ENCODE measurements at regions not wholly inside any gene's neighbourhood (a gene's known extent, or its start where the extent isn't known, plus 50 kb on each side); places are given as distances from the start of the nearest gene placed in this dataset.

- no peak for DNase-seq (ENCODE audit: low read depth)
Measured at GRCh38 chr6:6836609-6837406, 248.3 kb downstream of the LY86 start.

DNA sequence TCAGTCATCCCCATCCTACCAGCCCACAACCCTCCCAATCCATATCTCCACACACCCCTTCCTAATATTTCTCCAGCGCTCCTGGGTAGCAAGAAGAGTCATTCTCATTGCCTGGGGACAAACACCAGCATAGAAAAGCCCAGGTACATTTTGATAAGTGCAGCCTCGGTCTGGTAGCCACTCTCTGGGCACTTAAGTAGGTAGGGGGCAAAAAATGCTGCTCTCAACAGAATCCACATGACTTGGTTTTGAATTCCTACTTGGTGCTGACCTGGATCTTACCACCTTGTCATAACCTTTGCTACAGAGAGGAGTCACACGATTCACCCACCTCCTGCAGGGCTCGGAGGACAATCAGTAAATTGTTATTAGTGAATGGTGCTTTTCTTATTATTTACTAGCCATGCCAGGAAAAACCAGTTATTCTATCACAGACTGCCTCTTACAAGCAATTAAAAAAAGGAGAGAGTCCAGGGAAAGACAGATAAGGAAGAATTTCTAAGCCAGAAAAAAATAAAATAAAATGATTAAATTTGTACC lies 249.1 kb downstream of the LY86 start:
- DNase-seq (ENCODE audit: low read depth): no peak

DNA sequence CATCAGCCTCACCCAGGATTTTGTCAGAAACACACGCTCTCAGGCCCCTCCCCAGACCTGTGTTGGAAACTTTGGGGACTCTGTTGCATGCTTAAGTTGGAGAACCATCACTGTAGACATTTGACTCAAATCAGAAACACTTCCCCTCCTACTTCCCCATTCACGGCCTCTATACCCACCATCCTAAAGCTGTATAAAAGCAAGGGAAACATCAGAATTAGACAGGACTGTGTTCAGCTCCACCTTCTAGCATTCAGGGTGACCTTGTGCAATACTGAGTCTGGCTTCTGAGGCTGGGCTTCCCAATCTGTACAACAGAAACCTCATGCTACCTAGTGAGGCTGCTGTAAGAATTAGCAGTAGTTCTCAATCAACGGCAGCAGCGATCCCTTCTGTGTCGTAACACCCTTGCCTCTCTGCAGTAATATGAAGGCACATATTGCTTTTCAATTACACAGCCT lies 252.3 kb downstream of the LY86 start:
- DNase-seq (ENCODE audit: low read depth): no peak

- DNase-seq (ENCODE audit: low read depth): no peak
Measured at GRCh38 chr6:6841571-6841970, 253.1 kb downstream of the LY86 start.

- DNase-seq (ENCODE audit: low read depth): no peak
Measured at GRCh38 chr6:6842291-6842690, 253.8 kb downstream of the LY86 start.

DNA sequence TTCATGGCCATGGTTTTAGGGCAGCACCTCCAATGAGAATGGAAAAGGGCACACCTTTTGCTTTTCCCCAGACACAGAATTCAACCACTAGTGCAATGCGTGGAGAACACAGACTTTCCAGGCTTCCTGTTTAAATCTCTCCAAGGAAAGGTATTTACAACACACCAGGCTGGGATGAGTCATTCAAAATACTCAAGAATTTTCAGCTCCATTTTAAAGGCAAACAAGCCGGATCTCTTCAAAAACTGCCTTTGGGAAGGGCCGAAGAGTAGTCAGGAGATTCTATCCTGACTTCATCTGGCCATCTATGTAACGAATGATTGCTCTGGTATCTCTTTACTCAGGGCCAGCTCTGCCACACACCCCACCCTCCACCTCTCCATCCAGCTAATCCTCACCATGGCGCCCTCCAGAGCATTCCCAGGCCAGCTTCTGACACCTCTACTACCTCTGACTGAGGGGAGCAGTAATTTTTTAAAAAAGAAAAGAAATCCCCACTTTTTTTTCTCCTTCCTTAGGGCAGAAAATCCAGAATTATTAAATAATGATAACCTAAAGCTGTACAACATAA lies 254.6 kb downstream of the LY86 start:
- peak; percentile 65 for DNase-seq (ENCODE audit: low read depth)

GRCh38 chr6:6843777-6844176 lies 255.3 kb downstream of the LY86 start:
- no peak for DNase-seq (ENCODE audit: low read depth)

GRCh38 chr6:6844530-6844929 lies 256.0 kb downstream of the LY86 start:
- DNase-seq (ENCODE audit: low read depth): no peak

DNA sequence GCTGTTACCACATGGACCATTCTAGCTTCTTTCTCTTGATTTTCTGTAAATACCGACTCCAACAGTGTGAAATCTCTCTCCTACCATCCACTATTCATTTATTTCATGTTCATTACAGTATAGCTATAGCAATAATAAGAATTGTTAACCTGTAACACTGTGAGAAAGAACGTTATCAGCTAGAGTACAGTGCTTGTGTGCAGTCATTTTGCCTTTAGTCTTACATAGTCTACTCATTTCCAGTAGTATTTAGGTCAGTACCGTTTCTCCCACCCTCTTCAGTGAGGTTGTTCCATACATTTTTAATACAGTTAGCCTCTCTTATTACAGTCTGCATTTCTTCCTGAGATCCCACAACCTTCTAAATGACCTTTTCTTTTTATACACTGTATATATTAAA lies 257.1 kb downstream of the LY86 start:
- DNase-seq (ENCODE audit: low read depth): no peak

- DNase-seq (ENCODE audit: low read depth): no peak
Measured at GRCh38 chr6:6847591-6847990, 259.1 kb downstream of the LY86 start.

GRCh38 chr6:6851059-6851948 lies 256.5 kb upstream of the RREB1 start:
- DNase-seq (ENCODE audit: low read depth): peak; percentile 96

GRCh38 chr6:6851949-6852261 lies 255.9 kb upstream of the RREB1 start:
- DNase-seq (ENCODE audit: low read depth): no peak

DNA sequence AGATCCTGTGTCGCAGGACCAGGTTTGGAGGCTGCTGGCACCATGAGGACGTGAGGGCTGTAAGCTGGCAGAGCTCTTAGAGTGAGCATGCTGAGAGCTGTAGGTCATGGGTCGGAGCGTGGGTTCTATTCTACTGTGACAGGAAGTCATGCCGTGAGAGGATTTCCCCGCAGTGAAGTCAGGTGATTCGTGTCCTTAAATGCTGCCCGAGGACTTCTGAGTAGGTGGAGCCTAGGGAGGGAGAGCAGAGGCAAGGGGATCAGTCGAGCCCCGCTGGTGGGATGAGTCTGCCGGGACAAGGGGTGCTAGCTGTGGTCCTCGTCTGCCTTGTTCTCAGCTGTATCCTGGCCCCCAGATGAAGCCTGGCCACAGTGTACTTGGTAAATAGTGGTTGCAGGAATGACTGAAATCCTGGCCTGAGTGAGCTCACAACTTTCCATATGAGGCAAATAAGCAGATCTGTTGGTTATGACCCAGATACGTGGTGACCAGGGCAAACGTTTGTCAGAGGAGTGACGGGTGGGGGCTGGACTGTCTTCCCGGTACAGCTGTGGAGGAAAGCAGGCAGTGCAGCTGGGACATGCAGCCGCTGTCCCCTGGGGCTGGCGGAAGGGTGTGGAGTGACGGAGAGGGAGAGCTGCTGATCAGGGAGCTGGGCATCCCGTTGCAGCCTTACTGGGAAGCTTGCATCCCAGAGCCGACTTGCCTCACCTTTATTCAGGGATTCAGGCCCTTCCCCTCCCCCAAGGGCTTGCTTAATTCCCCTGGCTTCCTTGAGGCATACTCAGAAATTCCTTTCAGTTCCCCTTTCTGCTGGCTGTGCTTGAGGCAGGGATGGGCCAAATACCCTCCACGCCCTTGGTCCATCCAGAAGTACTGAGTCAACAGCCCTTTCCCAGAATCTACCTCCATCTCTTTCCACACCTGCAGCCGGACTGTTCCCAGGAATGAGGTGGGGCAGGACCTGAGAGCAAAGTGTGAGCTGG lies 250.9 kb upstream of the RREB1 start:
- peak; percentile 13 for DNase-seq (ENCODE audit: low read depth)

DNA sequence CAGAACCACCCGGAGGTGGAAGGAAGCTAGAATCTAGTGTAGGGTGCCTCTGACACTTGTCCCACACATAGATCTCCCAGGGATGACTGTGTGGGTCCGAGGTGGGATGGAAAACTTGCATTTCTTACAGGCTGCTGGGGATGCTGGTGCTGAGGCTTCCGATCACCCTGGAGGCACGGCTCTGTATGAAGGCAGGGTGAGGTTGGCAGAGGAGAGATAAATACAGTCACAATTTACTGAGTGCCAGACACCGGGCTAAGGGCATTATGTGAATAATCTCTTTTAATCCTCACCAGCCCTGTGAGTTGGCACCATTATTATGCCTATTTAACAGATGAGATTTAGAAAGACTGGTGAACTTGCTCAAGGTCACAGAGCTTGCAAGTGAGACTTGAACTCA lies 250.2 kb upstream of the RREB1 start:
- DNase-seq (ENCODE audit: low read depth): no peak

DNA sequence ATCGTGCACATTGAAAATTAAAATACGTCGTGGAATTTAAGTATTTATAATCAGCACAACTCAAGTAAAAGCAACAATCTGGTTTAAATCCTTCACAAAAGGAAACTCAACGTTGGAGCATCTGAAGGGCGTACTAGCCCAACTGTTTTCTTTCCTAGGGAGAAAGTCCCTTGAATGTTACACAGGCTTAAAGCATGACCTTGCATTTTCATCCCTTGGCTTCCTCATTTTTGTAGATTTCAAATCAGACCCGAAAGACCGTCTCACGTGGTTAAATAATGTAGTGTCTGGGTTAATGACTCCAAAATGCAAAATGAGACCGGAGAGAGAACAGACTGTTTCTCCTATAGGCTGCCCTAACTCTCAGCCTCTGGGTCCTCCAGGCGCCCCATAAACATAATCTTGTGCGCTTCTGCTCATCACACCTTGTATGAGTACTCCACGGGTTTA lies 249.2 kb upstream of the RREB1 start:
- DNase-seq (ENCODE audit: low read depth): no peak

- DNase-seq (ENCODE audit: low read depth): no peak
Measured at GRCh38 chr6:6859105-6859504, 248.7 kb upstream of the RREB1 start.

DNA sequence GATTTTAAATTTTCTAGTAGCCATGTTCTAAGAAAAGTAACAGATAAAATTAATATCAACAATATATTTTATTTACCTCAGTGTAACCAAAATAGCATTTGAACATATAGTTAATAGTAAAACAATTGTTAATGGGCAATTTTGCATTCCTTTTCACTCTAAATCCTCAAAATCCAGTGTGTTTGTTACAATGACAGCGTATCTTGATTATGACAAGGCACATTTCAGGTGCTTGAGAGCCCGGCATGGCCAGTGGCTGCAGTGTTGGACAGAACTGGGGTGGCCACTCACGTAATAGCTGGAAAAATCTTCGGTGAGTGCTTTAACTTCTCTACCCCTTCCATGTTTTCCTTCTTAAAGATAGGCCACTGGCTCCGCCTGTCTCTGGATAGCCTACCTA lies 248.0 kb upstream of the RREB1 start:
- no peak for DNase-seq (ENCODE audit: low read depth)

DNA sequence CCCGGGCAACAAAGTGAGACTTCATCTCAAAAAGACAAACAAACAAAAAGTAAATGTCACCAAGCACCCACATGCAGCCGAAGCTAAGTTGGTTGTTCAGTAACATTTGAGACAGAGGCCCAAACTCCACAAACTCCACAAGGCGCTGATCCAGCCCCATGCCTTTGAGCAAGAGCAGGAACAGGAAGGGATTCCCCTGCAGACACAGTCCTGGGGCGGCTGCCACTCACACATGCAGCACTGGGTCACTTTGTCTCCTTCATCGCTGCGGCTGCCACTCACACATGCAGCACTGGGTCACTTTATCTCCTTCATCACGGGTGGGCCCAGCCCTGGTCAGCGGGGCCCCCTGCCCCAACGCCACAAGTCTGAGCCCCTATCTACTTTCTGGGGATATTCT lies 246.9 kb upstream of the RREB1 start:
- no peak for DNase-seq (ENCODE audit: low read depth)

GRCh38 chr6:6861351-6861894 lies 246.3 kb upstream of the RREB1 start:
- DNase-seq (ENCODE audit: low read depth): no peak

DNA sequence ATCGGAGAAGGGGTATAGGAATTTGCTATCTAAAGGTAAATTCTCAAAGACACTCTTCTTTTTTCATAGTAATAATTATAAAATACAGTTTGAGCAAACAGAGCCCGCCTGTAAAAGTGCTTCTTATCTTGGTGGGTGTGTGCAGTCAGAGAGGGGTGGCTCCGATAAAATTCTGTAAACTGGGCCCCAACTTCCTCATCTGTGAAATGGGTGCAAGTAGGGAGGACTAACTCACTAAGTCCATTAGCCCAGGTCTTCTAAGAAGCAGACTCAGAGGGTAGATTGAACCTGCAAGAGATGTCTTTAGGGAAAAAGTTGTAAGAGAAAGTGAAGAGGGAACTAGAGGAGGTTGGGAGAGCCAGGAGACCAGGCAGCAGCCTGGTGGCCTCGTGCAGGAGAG lies 245.8 kb upstream of the RREB1 start:
- DNase-seq (ENCODE audit: low read depth): no peak
